ENCODE measurements at regions not wholly inside any gene's neighbourhood (a gene's known extent, or its start where the extent isn't known, plus 50 kb on each side); places are given as distances from the start of the nearest gene placed in this dataset.

- no peak for DNase-seq
Measured at GRCh38 chr9:19583890-19584289, 175.1 kb downstream of the ACER2 start.

- no peak for DNase-seq
Measured at GRCh38 chr9:19577411-19577810, 168.6 kb downstream of the ACER2 start.

- no peak for DNase-seq
Measured at GRCh38 chr9:19568946-19569345, 160.1 kb downstream of the ACER2 start.

DNA sequence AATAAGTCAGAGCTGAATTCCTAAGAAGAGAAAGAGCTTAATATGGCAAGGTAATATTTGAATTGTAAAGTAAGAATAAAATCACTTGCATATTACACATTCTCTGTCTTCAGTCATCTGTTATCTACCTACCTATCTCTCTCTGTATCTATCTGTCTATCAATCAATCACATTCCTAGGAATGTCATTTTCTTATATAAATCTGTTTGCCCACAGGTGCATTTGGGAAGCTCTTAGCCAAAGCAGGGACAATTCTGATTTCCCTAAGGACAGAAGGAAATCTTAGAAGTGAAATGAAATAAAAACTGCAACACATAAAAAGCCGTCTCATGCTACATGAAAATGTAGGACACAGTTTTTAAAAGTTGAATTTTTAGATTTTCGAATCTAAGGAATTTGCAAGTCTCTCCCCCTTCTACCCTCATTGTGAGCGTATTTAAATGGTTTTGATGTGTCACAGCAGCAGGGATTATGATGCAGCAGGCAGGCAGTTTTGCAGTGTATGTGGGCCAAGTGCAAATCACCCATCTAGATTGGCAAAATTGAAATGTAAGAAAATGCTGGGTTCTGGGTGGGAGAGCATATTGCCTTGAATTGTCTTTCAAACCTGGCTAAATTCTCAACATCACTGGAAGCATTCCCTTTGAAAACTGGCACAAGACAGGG is 155.7 kb downstream of the ACER2 start:
- DNase-seq: no peak

DNA sequence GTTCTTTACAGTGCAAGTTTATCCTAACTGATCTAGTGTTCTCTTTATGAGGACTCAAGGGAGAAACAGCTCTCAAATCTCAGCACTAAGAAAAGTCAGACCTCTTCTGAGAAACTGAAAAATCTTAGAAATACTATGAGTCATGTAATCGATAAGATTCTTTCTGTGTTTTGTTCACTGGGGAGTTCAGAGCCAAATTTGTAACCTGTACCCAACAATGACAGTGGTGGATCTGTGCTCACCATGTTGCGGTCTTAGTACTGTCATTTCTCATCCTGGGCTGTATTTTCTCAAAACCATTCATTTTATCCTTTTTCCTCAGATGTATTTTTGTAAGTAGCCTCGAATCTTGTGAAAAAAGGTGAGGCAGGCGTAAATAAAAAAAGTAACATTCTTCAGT is 146.4 kb downstream of the ACER2 start:
- no peak for DNase-seq

GRCh38 chr9:19554529-19554928 is 145.7 kb downstream of the ACER2 start:
- DNase-seq: no peak

GRCh38 chr9:19553441-19553840 is 144.6 kb downstream of the ACER2 start:
- no peak for DNase-seq

DNA sequence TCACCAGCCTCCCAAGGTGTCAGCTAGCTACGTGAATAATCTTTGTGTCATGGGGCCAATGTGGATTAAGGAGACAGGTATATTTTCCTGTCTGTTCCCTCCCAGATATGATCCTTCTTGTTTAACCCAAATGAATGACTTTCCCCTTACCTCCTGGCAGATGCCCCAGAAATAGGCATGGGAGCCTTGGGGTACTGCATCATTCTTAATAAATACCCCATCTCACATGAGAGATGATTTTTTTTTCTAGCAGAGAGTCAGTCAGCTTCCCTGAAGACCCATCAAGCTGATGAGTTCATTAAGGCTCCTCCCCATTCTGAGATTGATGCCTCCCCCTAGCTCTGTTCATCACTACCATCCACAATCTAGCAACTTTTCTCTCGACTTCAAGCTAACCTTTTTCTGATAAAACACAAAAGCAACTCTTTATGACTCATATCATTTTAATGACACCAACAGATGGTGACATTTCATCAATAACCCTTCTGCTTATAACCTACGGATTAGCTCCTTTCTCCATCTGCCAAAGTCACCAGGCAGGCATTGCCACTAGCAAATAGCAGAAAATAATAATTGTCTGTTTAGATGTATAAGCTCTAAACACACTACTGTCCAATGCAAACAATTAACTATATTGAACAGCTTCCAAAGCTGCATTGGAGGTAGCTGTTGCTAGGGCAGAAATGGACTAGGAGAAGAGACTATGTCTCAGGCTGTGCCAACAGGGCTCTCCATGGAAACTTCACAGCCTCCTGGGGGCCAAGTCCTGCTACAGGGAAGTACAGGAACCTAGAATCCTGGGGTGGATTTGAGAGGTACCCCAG is 143.7 kb downstream of the ACER2 start:
- no peak for DNase-seq

GRCh38 chr9:19551124-19551929 is 142.5 kb downstream of the ACER2 start:
- no peak for DNase-seq

DNA sequence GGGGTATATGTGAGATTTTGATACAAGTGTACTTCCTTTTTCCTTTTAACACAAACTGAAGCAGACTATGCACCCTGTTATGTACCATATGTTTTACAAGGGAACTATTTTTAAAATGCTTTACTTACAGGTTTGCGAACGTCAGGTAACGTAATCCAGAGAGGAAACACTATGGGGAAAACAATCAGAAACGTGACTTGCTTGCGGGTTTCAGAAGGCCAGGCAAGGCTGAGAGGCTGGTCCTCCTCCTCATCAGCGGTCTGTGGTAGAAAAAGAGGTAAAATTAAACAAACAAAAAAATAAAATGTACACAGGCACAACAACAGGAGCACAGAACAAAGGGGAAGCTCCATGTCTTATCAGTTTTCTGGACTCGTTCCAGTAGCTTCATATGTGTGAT is 141.2 kb downstream of the ACER2 start:
- no peak for DNase-seq

DNA sequence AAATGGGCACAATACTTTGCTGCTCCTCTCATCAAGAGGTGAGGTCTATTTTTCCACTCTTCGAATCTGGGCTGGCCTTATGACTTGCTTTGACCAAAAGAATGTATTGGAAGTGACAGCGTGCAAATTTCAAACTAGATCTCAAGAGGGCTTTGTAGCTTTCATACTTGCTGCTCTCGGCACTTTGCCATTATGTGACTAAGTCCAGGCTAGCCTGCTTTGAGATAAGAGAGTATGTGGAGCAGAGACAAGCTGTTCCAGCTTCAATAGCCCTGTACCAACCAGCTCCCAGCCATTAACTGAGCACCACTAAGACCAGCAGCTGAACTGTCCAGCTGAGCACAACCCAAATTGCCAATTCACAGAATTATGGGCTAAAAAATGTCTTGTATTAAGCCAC is 124.6 kb downstream of the ACER2 start:
- DNase-seq: no peak

- DNase-seq: no peak
Measured at GRCh38 chr9:19527663-19528062, 118.9 kb downstream of the ACER2 start.

- DNase-seq: no peak
Measured at GRCh38 chr9:19522558-19522957, 113.7 kb downstream of the ACER2 start.

DNA sequence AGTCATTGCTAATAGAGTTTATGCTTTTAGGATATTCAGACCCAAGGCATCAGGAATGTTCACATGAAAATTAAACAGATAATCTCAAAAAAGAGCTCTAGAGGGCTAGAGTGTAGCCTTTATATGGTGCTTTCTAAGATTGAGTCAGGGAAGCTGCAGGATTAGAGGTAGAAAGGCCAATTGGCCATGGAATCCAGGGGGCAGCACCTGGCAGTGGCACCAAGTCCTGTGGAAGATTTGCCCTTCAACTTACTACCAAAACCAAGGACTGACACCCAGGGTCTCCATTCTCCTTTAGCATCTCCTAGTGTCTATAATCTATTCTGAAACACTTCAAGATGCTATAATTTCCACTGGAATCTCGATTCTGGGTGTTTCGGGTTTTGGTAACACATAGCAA is 112.4 kb downstream of the ACER2 start:
- DNase-seq: no peak

GRCh38 chr9:19517202-19517942 is 108.6 kb downstream of the ACER2 start:
- DNase-seq: no peak

GRCh38 chr9:19516348-19516747 is 107.5 kb downstream of the ACER2 start:
- peak; percentile 8 for DNase-seq

DNA sequence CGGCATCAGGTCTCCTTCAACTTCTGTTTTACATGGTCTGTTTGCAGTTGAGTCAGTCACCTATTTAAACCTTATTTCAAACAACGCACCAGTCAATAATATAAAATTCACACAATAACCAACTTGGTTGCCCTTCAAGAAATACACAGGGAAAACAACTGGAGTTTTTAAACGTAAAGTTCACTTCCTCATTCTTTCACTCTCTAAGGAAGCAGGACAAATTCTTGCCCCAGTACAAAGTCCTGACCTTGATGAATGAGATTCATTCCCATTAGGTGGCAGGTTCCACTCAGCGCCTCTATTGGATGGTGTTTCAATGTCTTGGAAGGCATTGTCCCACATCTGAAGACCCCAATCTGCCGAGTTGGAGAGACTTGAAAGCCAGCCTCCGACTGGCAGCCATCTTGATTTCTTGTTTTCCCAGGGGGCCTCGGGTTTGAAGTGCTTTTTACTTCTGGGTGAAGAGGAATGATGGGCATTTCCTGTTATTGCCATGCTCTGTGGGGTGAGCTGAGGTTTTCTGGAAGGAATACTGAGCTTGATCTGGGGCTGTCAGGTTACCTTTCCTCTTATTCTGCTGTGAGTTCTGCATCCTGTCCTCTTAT is 105.0 kb downstream of the ACER2 start:
- no peak for DNase-seq

DNA sequence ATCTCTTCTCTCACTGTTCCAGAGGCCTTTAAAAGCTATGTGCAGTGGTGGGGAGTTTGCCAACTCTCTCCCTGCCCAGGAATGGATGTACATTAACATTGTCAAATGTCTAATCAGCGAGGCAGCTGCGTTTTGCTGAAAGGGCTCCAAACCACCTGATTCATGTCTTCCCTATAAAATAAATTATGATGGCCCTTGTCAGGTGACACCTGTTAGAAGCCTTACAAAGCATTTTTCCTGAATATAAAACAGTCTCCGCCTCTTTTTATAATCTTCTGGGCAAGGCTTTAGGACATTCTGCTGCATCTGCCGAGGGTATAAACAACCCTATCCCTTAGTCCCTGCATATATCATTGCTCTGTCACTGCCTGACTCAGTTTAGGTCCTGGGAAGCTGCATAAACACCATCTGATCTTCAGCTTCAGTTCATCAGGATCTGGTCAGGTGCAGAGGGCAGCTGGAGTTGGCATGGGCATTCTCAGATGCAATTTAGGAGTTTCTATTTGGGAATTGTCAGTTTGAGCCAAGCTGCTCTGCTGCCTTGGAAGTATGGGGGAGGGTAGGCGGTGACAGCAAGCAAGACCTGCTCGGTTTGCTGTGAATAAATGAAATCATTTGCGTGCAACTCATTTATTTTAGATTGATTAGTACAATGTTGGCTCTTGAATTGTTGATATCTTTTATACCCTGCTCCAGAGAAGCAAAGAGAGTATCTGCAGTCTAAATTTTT is 103.5 kb downstream of the ACER2 start:
- no peak for DNase-seq

- DNase-seq: no peak
Measured at GRCh38 chr9:19511694-19512093, 102.9 kb downstream of the ACER2 start.

GRCh38 chr9:19510907-19511306 is 102.1 kb downstream of the ACER2 start:
- no peak for DNase-seq
